Fibroblast of lung (primary cell): ENCODE measurements at regions not wholly inside any gene's neighbourhood (a gene's known extent, or its start where the extent isn't known, plus 50 kb on each side); places are given as distances from the start of the nearest gene placed in this dataset.

ENCODE experiments used
- DNase-seq, 2 donors: peaks; one replicate each; pipeline versions ENCODE4 v3.0.0 to v3.0.0-alpha.2; 2010; ENCODE audit warnings: low read depth in 2 of 2
- H2AFZ ChIP-seq: 2 replicates; pipeline ENCODE4 v1.5.1; 2012; ENCODE audit warnings: low read length, control low read depth, inconsistent platforms
- H3K27ac ChIP-seq: 2 replicates; pipeline ENCODE4 v1.5.1; 2011; ENCODE audit warnings: low read length, control low read depth; ENCODE audit not compliant: insufficient read depth
- H3K27me3 ChIP-seq: 2 replicates; pipeline ENCODE4 v1.5.1; 2011; ENCODE audit warnings: mild to moderate bottlenecking, low read length; ENCODE audit not compliant: control insufficient read depth, insufficient read depth
- H3K36me3 ChIP-seq: 2 replicates; pipeline ENCODE4 v1.5.1; 2011; ENCODE audit warnings: low read length; ENCODE audit not compliant: control insufficient read depth, insufficient read depth
- H3K4me1 ChIP-seq: 2 replicates; pipeline ENCODE4 v1.5.1; 2011; ENCODE audit warnings: low read length; ENCODE audit not compliant: control insufficient read depth, insufficient read depth; ENCODE audit errors: extremely low read depth
- H3K4me2 ChIP-seq: 2 replicates; pipeline ENCODE4 v1.5.1; 2011; ENCODE audit warnings: low read length, control low read depth; ENCODE audit not compliant: insufficient read depth; ENCODE audit errors: extremely low read depth
- H3K4me3 ChIP-seq, 4 experiments: fragments of 200-600 bp in 1 of 4; sonication (generic) in 1 of 4; replicated peaks in 1 of 4; 2 replicates each; pipeline ENCODE4 v1.5.1; 2011 to 2016; ENCODE audit warnings: low read length in 4 of 4, low read depth in 3 of 4, mild to moderate bottlenecking in 3 of 4, control low read depth in 2 of 4, inconsistent platforms in 1 of 4, mixed read lengths in 1 of 4; ENCODE audit not compliant: insufficient read depth in 1 of 4; ENCODE audit errors: control extremely low read depth in 1 of 4
- H3K79me2 ChIP-seq: 2 replicates; pipeline ENCODE4 v1.5.1; 2012; ENCODE audit warnings: mild to moderate bottlenecking, low read length, inconsistent platforms; ENCODE audit not compliant: control insufficient read depth, insufficient read depth
- H3K9ac ChIP-seq: 2 replicates; pipeline ENCODE4 v1.5.1; 2011; ENCODE audit warnings: mild to moderate bottlenecking, low read length, control low read depth; ENCODE audit not compliant: insufficient read depth
- H3K9me3 ChIP-seq: 2 replicates; pipeline ENCODE4 v1.5.1; 2012; ENCODE audit warnings: low read depth, low read length; ENCODE audit not compliant: control insufficient read depth, insufficient read depth
- H4K20me1 ChIP-seq: 2 replicates; pipeline ENCODE4 v1.5.1; 2011; ENCODE audit warnings: low read length; ENCODE audit not compliant: control insufficient read depth, insufficient read depth; ENCODE audit errors: extremely low read depth
- EZH2 ChIP-seq: IDR thresholded peaks from 2 replicates; pipeline ENCODE4 v1.5.1; 2012; ENCODE audit warnings: low read length, control low read depth, mild to moderate bottlenecking; ENCODE audit errors: missing control alignments
- TF ChIP-seq, protein P1 (sequence below), 2 donors: IDR thresholded peaks in 1 of 2; conservative IDR thresholded peaks in 1 of 2; 1 replicate in 1 of 2; 2 replicates in 1 of 2; pipeline ENCODE4 v1.5.1; 2011 to 2012; ENCODE audit warnings: low read length in 2 of 2, control low read depth in 1 of 2, inconsistent platforms in 1 of 2, low read depth in 1 of 2, mild to moderate bottlenecking in 1 of 2

- H3K79me2 ChIP-seq = no peaks in the 10 kb centered on the region
- no peaks in the 10 kb centered on the region for H3K9me3 ChIP-seq
- H3K4me2 ChIP-seq = no peak overlapping the region
These were observed 383.2 kb downstream of the SOCS6 start for GRCh38 chr18:70671889-70672565.

GRCh38 chr18:70666936-70667335 is 378.1 kb downstream of the SOCS6 start:
- no peaks in the 10 kb centered on the region for H3K36me3 ChIP-seq
- no peaks in the 10 kb centered on the region for H4K20me1 ChIP-seq
- H2AFZ ChIP-seq = no peak overlapping the region
- no peaks in the 10 kb centered on the region for H3K79me2 ChIP-seq
- TF ChIP-seq EZH2 = no peak
- no peak overlapping the region for H3K4me3 ChIP-seq
- no peak overlapping the region for H3K4me2 ChIP-seq
- H3K4me1 ChIP-seq = no peaks in the 10 kb centered on the region
- H3K9me3 ChIP-seq = no peaks in the 10 kb centered on the region
- DNase-seq = no peak
- no peak overlapping the region for H3K27ac ChIP-seq
- no peak overlapping the region for H3K9ac ChIP-seq
- H3K27me3 ChIP-seq = no peaks in the 10 kb centered on the region

More at GRCh38 chr18:70671889-70672565, 383.2 kb downstream of the SOCS6 start:
- Histone ChIP-seq H3K27ac (no peak overlapping the region), H3K4me3 (no peak overlapping the region), H2AFZ (no peak overlapping the region), H3K36me3 (no peaks in the 10 kb centered on the region), H3K27me3 (no peaks in the 10 kb centered on the region), H3K4me1 (no peaks in the 10 kb centered on the region), H4K20me1 (no peaks in the 10 kb centered on the region), H3K9ac (no peak overlapping the region)
- no peak for DNase-seq
- TF ChIP-seq EZH2 = no peak
- TF ChIP-seq, protein P1, sequence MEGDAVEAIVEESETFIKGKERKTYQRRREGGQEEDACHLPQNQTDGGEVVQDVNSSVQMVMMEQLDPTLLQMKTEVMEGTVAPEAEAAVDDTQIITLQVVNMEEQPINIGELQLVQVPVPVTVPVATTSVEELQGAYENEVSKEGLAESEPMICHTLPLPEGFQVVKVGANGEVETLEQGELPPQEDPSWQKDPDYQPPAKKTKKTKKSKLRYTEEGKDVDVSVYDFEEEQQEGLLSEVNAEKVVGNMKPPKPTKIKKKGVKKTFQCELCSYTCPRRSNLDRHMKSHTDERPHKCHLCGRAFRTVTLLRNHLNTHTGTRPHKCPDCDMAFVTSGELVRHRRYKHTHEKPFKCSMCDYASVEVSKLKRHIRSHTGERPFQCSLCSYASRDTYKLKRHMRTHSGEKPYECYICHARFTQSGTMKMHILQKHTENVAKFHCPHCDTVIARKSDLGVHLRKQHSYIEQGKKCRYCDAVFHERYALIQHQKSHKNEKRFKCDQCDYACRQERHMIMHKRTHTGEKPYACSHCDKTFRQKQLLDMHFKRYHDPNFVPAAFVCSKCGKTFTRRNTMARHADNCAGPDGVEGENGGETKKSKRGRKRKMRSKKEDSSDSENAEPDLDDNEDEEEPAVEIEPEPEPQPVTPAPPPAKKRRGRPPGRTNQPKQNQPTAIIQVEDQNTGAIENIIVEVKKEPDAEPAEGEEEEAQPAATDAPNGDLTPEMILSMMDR (conservative IDR thresholded peaks at IDR 0.05 in 1 of 2, IDR thresholded peaks at IDR 0.05 in 1 of 2; ENCODE audit: low read depth in 1 of 2, low read length in 2 of 2) = no peak

- DNase-seq = no peak
- no peaks in the 10 kb centered on the region for H3K79me2 ChIP-seq
- H3K9me3 ChIP-seq = no peaks in the 10 kb centered on the region
These were observed 374.3 kb downstream of the SOCS6 start for GRCh38 chr18:70663141-70663540.

More at GRCh38 chr18:70663141-70663540, 374.3 kb downstream of the SOCS6 start:
- H3K36me3 ChIP-seq = no peaks in the 10 kb centered on the region
- no peaks in the 10 kb centered on the region for H4K20me1 ChIP-seq
- no peaks in the 10 kb centered on the region for H3K4me1 ChIP-seq
- H3K27ac ChIP-seq = no peak overlapping the region
- H3K9ac ChIP-seq = no peak overlapping the region
- H2AFZ ChIP-seq = no peak overlapping the region
- H3K4me2 ChIP-seq = no peak overlapping the region
- no peaks in the 10 kb centered on the region for H3K27me3 ChIP-seq
- TF ChIP-seq, protein P1 (conservative IDR thresholded peaks at IDR 0.05 in 1 of 2, IDR thresholded peaks at IDR 0.05 in 1 of 2; ENCODE audit: low read depth in 1 of 2, low read length in 2 of 2) = no peak
- TF ChIP-seq EZH2 = no peak
- no peak overlapping the region for H3K4me3 ChIP-seq
